ENCODE measurements at regions not wholly inside any gene's neighbourhood (a gene's known extent, or its start where the extent isn't known, plus 50 kb on each side); places are given as distances from the start of the nearest gene placed in this dataset.

GRCh38 chr3:139870000-139870675 lies 64.8 kb upstream of the CLSTN2 start:
- DNase-seq = no peak
- Mint-ChIP-seq H3K9me3 (peaks cover 2% of the 10 kb centered on the region), H3K27ac (no peak overlapping the region), H3K4me1 (no peaks in the 10 kb centered on the region), H3K36me3 (no peaks in the 10 kb centered on the region), H3K4me3 (no peak overlapping the region), H3K27me3 (no peaks in the 10 kb centered on the region)
- no peak for ATAC-seq (ENCODE audit: low read depth)
- POLR2A ChIA-PET = no interaction called here

- DNase-seq = no peak
- Mint-ChIP-seq H3K9me3 (no peaks in the 10 kb centered on the region), H3K27ac (no peak overlapping the region), H3K4me1 (no peaks in the 10 kb centered on the region), H3K36me3 (no peaks in the 10 kb centered on the region), H3K27me3 (no peaks in the 10 kb centered on the region), H3K4me3 (no peak overlapping the region)
- POLR2A ChIA-PET = no interaction called here
- no peak for ATAC-seq (ENCODE audit: low read depth)
These were observed 66.2 kb upstream of the CLSTN2 start for GRCh38 chr3:139868773-139869172.

DNA sequence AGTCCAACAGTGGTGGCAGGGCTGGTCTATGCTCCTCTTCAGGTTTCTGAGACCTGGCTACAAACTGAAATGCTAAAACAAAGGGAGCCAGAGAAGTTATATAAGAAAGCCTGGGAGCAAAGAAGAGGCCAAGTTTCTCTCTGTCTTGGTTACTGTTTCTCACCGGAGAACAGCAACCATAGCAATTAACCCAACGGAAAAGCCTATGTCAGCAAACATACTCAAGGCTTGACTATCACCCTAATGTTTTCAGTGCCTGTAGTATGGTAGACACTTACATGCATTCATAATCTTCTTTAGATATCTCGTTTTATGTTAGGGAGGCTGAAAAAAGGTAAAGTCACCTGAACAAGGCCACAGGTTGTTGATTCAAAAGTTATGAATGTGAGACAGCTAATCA lies 86.3 kb upstream of the CLSTN2 start:
- no peaks in the 10 kb centered on the region for H3K4me1 Mint-ChIP-seq
- ATAC-seq (ENCODE audit: low read depth) = no peak
- H3K4me3 Mint-ChIP-seq = no peak overlapping the region
- DNase-seq = no peak
- H3K9me3 Mint-ChIP-seq = peaks cover 7% of the 10 kb centered on the region
- H3K36me3 Mint-ChIP-seq = no peaks in the 10 kb centered on the region
- no peak overlapping the region for H3K27ac Mint-ChIP-seq
- POLR2A ChIA-PET = no interaction called here
- H3K27me3 Mint-ChIP-seq = peaks cover 2% of the 10 kb centered on the region

DNA sequence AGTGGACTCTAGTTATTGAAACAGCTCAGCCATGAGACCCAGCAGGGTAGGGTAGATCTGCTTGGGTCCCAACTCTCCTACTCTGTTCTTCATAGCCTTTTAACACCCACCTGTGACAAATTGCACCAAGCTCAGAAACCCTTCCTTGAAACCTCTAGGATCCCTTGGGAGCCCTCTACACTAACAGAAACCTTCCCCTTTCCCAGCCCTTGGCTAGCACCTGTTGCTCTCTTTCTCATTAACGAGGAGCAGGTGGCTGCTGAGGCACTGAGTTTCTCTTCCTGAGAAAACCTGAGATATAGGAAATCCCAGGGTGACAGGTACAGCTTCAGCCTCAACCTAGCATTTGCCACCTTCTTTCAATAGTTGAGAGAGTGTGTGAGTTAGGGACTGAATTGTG lies 88.3 kb upstream of the CLSTN2 start:
- Mint-ChIP-seq H3K27ac (no peak overlapping the region), H3K9me3 (peaks cover 5% of the 10 kb centered on the region), H3K4me1 (no peaks in the 10 kb centered on the region), H3K4me3 (no peak overlapping the region), H3K36me3 (no peaks in the 10 kb centered on the region), H3K27me3 (peaks cover 2% of the 10 kb centered on the region)
- ATAC-seq (ENCODE audit: low read depth) = no peak
- DNase-seq = no peak
- POLR2A ChIA-PET = no interaction called here

DNA sequence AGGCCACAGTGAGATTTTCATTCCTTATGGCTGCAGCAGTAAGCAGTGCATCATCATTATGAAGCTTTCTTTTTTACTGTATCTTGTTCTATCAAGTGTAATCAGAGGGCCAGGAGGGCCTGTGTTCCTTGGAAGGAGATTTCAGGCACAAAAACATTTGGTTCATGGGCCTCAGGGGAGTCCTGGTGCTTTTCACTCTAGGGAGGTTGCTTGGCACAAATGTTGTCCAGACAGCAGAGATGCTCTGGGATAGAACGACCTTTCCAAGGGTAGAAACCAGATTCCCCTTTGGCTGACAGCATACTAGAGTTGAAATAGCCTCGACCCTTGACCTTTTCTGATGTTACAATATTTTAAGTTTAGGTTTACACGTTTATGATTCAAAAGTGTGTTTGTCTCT lies 95.3 kb upstream of the CLSTN2 start:
- Mint-ChIP-seq H3K36me3 (no peaks in the 10 kb centered on the region), H3K9me3 (peaks cover 1% of the 10 kb centered on the region), H3K27ac (no peak overlapping the region), H3K4me1 (no peaks in the 10 kb centered on the region), H3K4me3 (no peak overlapping the region), H3K27me3 (no peaks in the 10 kb centered on the region)
- POLR2A ChIA-PET = no interaction called here
- no peak for DNase-seq
- no peak for ATAC-seq (ENCODE audit: low read depth)

GRCh38 chr3:139839014-139839413 lies 96.0 kb upstream of the CLSTN2 start:
- Mint-ChIP-seq H3K9me3 (peaks cover 1% of the 10 kb centered on the region), H3K27me3 (no peaks in the 10 kb centered on the region), H3K36me3 (no peaks in the 10 kb centered on the region), H3K4me1 (no peaks in the 10 kb centered on the region), H3K4me3 (no peak overlapping the region), H3K27ac (no peak overlapping the region)
- POLR2A ChIA-PET = no interaction called here
- DNase-seq (no peak), ATAC-seq (ENCODE audit: low read depth) (no peak)

GRCh38 chr3:139838269-139838957 lies 96.6 kb upstream of the CLSTN2 start:
- H3K4me1 Mint-ChIP-seq = no peaks in the 10 kb centered on the region
- H3K4me3 Mint-ChIP-seq = no peak overlapping the region
- ATAC-seq (ENCODE audit: low read depth) = no peak
- no peaks in the 10 kb centered on the region for H3K36me3 Mint-ChIP-seq
- H3K9me3 Mint-ChIP-seq = peaks cover 1% of the 10 kb centered on the region
- POLR2A ChIA-PET = no interaction called here
- no peak for DNase-seq
- H3K27me3 Mint-ChIP-seq = no peaks in the 10 kb centered on the region
- no peak overlapping the region for H3K27ac Mint-ChIP-seq

DNA sequence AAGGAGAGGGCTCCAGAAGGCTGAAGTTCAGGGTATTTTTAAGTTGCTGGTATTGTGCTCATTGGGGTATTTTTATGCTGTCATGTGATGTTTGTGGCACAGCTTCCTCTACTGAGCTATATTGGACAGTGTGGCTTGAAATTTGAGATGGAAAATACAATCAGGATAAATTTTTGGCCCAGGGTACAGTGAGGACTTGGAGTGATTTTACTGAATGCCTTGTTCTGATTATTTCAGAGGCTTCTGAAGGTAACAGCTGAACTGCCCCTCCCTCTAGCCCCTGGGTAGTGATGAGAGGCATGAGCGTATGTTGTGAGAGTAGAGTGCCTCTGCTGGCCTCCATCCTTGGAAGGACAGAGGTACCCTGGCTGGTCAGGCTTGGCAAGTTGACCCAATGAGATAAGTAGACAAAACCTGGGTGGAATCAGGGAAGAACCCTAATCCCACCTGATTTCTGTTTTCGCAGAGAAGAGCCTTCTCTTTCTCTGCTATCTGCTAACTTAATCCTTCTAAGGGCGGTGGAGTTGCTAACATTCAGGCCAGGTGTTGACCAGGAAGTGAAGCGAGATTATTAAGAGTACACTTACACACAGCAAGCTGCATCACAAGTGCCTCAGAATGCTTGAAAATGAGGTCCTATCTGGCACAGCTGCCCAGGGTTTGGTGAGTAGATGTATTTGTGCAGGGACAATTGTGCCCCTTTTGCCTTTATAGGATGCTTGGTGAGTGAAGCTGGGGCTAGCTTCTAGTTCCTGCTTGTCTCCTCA lies 98.1 kb upstream of the CLSTN2 start:
- ATAC-seq (ENCODE audit: low read depth) (no peak), DNase-seq (no peak)
- no peak overlapping the region for H3K27ac Mint-ChIP-seq
- peaks cover 3% of the 10 kb centered on the region for H3K27me3 Mint-ChIP-seq
- POLR2A ChIA-PET = no interaction called here
- H3K4me1 Mint-ChIP-seq = no peaks in the 10 kb centered on the region
- no peaks in the 10 kb centered on the region for H3K36me3 Mint-ChIP-seq
- no peak overlapping the region for H3K4me3 Mint-ChIP-seq
- no peaks in the 10 kb centered on the region for H3K9me3 Mint-ChIP-seq

DNA sequence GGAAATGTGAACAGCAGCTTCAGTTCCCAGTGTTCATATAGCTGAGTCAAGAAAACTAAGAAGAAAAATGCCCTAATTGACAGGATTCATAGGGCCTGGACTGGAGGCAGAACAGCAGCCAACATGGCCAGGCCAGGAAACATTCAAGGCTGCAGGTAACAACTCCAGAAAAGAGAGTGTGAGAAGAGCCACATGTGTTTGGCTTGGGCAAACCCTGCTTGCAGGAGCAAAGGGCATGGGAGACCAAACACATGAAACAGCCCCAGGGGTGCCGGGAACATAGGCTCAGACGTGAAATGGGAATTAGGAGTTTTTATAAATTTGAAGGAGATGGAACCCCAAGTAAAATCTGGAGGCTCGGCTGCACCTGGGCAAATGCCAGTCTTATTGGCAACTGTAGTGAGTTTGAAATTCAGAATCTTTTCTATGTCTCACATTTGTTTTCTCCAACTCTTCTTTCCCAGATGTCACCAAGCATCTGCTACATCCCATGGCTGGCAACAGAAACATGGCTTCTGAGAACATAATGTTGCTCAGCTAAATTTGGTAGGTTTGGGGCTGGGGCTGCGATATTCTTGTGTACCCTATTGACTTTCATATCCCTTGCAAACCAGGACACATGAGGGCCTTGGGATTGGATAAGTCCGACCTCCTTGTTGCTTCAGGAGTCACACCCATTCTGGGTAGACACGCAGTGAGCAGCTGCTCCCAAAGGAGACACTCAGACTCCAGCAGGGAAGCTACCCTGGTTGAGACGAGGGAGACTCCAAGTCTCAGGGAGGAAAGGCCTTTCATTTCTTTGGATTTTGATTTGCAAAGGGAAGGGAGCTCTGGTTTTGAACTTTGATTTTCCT lies 98.9 kb upstream of the CLSTN2 start:
- Mint-ChIP-seq H3K36me3 (no peaks in the 10 kb centered on the region), H3K4me1 (no peaks in the 10 kb centered on the region), H3K4me3 (no peak overlapping the region), H3K9me3 (no peaks in the 10 kb centered on the region), H3K27ac (no peak overlapping the region), H3K27me3 (peaks cover 3% of the 10 kb centered on the region)
- no peak for ATAC-seq (ENCODE audit: low read depth)
- POLR2A ChIA-PET = no interaction called here
- DNase-seq = no peak

DNA sequence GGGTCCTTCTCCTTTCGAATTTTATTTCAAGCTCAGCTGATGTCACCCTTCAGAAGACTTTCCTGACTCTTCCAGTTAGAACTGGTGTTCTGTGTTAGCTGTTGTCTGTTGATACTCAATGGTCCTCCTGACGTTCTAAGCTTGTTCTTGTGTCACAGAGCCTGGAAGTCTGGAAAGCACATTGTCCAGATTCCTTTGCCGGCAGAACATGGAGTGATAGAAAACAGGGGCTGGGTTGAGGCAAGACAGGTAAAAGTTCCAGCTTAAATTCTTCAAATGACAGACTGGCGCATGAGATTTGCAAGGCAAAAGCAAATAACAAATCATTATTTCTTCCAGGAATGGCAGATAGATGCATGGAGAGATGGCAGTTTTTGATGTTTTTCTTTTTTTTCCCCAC lies 102.0 kb upstream of the CLSTN2 start:
- H3K4me3 Mint-ChIP-seq = no peak overlapping the region
- no peaks in the 10 kb centered on the region for H3K36me3 Mint-ChIP-seq
- POLR2A ChIA-PET = no interaction called here
- no peaks in the 10 kb centered on the region for H3K9me3 Mint-ChIP-seq
- peaks cover 3% of the 10 kb centered on the region for H3K27me3 Mint-ChIP-seq
- no peaks in the 10 kb centered on the region for H3K4me1 Mint-ChIP-seq
- no peak overlapping the region for H3K27ac Mint-ChIP-seq
- no peak for DNase-seq
- no peak for ATAC-seq (ENCODE audit: low read depth)

GRCh38 chr3:139830817-139831216 lies 104.2 kb upstream of the CLSTN2 start:
- Mint-ChIP-seq H3K27me3 (peaks cover 5% of the 10 kb centered on the region), H3K4me3 (no peak overlapping the region), H3K4me1 (no peaks in the 10 kb centered on the region), H3K27ac (no peak overlapping the region), H3K36me3 (no peaks in the 10 kb centered on the region), H3K9me3 (no peaks in the 10 kb centered on the region)
- no peak for DNase-seq
- no peak for ATAC-seq (ENCODE audit: low read depth)
- POLR2A ChIA-PET = no interaction called here

- ATAC-seq (ENCODE audit: low read depth) (no peak), DNase-seq (no peak)
- Mint-ChIP-seq H3K9me3 (no peaks in the 10 kb centered on the region), H3K27me3 (peaks cover 7% of the 10 kb centered on the region), H3K4me3 (no peak overlapping the region), H3K27ac (no peak overlapping the region), H3K4me1 (no peaks in the 10 kb centered on the region), H3K36me3 (no peaks in the 10 kb centered on the region)
- POLR2A ChIA-PET = no interaction called here
These were observed 107.2 kb upstream of the CLSTN2 start for GRCh38 chr3:139827833-139828232.

GRCh38 chr3:139824864-139825263 lies 110.1 kb upstream of the CLSTN2 start:
- ATAC-seq (ENCODE audit: low read depth) (no peak), DNase-seq (no peak)
- Mint-ChIP-seq H3K4me1 (no peaks in the 10 kb centered on the region), H3K4me3 (no peak overlapping the region), H3K27me3 (peaks cover 4% of the 10 kb centered on the region), H3K36me3 (no peaks in the 10 kb centered on the region), H3K9me3 (no peaks in the 10 kb centered on the region), H3K27ac (no peak overlapping the region)
- POLR2A ChIA-PET = no interaction called here
